ENCODE measurements at regions not wholly inside any gene's neighbourhood (a gene's known extent, or its start where the extent isn't known, plus 50 kb on each side); places are given as distances from the start of the nearest gene placed in this dataset.
"Not testable (repeated sequence)": the region's sequence is repeated elsewhere in the genome, so short reads cannot be mapped to it uniquely, and the experiment has no call there.

GRCh38 chr21:15592271-15592860 lies 137.4 kb upstream of the USP25 start:
- Mint-ChIP-seq H3K4me3 (no peak overlapping the region), H3K36me3 (no peaks in the 10 kb centered on the region), H3K4me1 (no peaks in the 10 kb centered on the region), H3K9me3 (no peaks in the 10 kb centered on the region), H3K27ac (no peak overlapping the region), H3K27me3 (no peaks in the 10 kb centered on the region)
- ATAC-seq = no peak

- Mint-ChIP-seq H3K27me3 (peaks cover 4% of the 10 kb centered on the region), H3K27ac (no peak overlapping the region), H3K9me3 (no peaks in the 10 kb centered on the region), H3K4me1 (no peaks in the 10 kb centered on the region), H3K36me3 (no peaks in the 10 kb centered on the region), H3K4me3 (no peak overlapping the region)
- no peak for ATAC-seq
These were observed 136.8 kb upstream of the USP25 start for GRCh38 chr21:15592957-15593356.

GRCh38 chr21:15601390-15601789 lies 128.4 kb upstream of the USP25 start:
- Mint-ChIP-seq H3K27ac (no peak overlapping the region), H3K4me3 (no peak overlapping the region), H3K9me3 (no peaks in the 10 kb centered on the region), H3K36me3 (no peaks in the 10 kb centered on the region), H3K27me3 (peaks cover 33% of the 10 kb centered on the region), H3K4me1 (no peaks in the 10 kb centered on the region)
- no peak for ATAC-seq

- ATAC-seq = no peak
- no peak overlapping the region for H3K27ac Mint-ChIP-seq
- H3K9me3 Mint-ChIP-seq = no peaks in the 10 kb centered on the region
- peaks cover 36% of the 10 kb centered on the region for H3K27me3 Mint-ChIP-seq
- no peaks in the 10 kb centered on the region for H3K36me3 Mint-ChIP-seq
- no peaks in the 10 kb centered on the region for H3K4me1 Mint-ChIP-seq
- no peak overlapping the region for H3K4me3 Mint-ChIP-seq
These were observed 125.4 kb upstream of the USP25 start for GRCh38 chr21:15604413-15604812.

- H3K4me1 Mint-ChIP-seq = no peaks in the 10 kb centered on the region
- no peak overlapping the region for H3K27ac Mint-ChIP-seq
- H3K4me3 Mint-ChIP-seq = no peak overlapping the region
- no peak for ATAC-seq
- no peaks in the 10 kb centered on the region for H3K36me3 Mint-ChIP-seq
- no peaks in the 10 kb centered on the region for H3K27me3 Mint-ChIP-seq
- H3K9me3 Mint-ChIP-seq = no peaks in the 10 kb centered on the region
These were observed 115.0 kb upstream of the USP25 start for GRCh38 chr21:15614766-15615165.

- ATAC-seq = no peak
- H3K27me3 Mint-ChIP-seq = no peaks in the 10 kb centered on the region
- no peak overlapping the region for H3K27ac Mint-ChIP-seq
- no peak overlapping the region for H3K4me3 Mint-ChIP-seq
- no peaks in the 10 kb centered on the region for H3K4me1 Mint-ChIP-seq
- no peaks in the 10 kb centered on the region for H3K36me3 Mint-ChIP-seq
- H3K9me3 Mint-ChIP-seq = no peaks in the 10 kb centered on the region
These were observed 112.8 kb upstream of the USP25 start for GRCh38 chr21:15616864-15617574.

- H3K27me3 Mint-ChIP-seq = peaks cover 2% of the 10 kb centered on the region
- H3K36me3 Mint-ChIP-seq = no peaks in the 10 kb centered on the region
- H3K9me3 Mint-ChIP-seq = no peaks in the 10 kb centered on the region
- ATAC-seq = no peak
- no peak overlapping the region for H3K27ac Mint-ChIP-seq
- no peak overlapping the region for H3K4me3 Mint-ChIP-seq
- no peaks in the 10 kb centered on the region for H3K4me1 Mint-ChIP-seq
These were observed 111.8 kb upstream of the USP25 start for GRCh38 chr21:15617964-15618363.

GRCh38 chr21:15620892-15621291 lies 108.9 kb upstream of the USP25 start:
- Mint-ChIP-seq H3K4me1 (no peaks in the 10 kb centered on the region), H3K9me3 (no peaks in the 10 kb centered on the region), H3K27me3 (peaks cover 9% of the 10 kb centered on the region), H3K36me3 (no peaks in the 10 kb centered on the region), H3K4me3 (no peak overlapping the region), H3K27ac (no peak overlapping the region)
- peak; percentile 43 for ATAC-seq

GRCh38 chr21:15624646-15625045 lies 105.1 kb upstream of the USP25 start:
- no peak overlapping the region for H3K4me3 Mint-ChIP-seq
- H3K4me1 Mint-ChIP-seq = no peaks in the 10 kb centered on the region
- no peaks in the 10 kb centered on the region for H3K9me3 Mint-ChIP-seq
- H3K27me3 Mint-ChIP-seq = peaks cover 9% of the 10 kb centered on the region
- ATAC-seq = no peak
- H3K27ac Mint-ChIP-seq = no peak overlapping the region
- no peaks in the 10 kb centered on the region for H3K36me3 Mint-ChIP-seq

- Mint-ChIP-seq H3K4me1 (no peaks in the 10 kb centered on the region), H3K4me3 (no peak overlapping the region), H3K36me3 (no peaks in the 10 kb centered on the region), H3K9me3 (no peaks in the 10 kb centered on the region), H3K27ac (no peak overlapping the region), H3K27me3 (peaks cover 9% of the 10 kb centered on the region)
- ATAC-seq = no peak
These were observed 104.4 kb upstream of the USP25 start for GRCh38 chr21:15625363-15625762.

GRCh38 chr21:15626031-15626430 lies 103.8 kb upstream of the USP25 start:
- H3K9me3 Mint-ChIP-seq = no peaks in the 10 kb centered on the region
- H3K27ac Mint-ChIP-seq = no peak overlapping the region
- no peak overlapping the region for H3K4me3 Mint-ChIP-seq
- no peaks in the 10 kb centered on the region for H3K36me3 Mint-ChIP-seq
- H3K27me3 Mint-ChIP-seq = peaks cover 9% of the 10 kb centered on the region
- ATAC-seq = no peak
- no peaks in the 10 kb centered on the region for H3K4me1 Mint-ChIP-seq

- H3K9me3 Mint-ChIP-seq = no peaks in the 10 kb centered on the region
- no peaks in the 10 kb centered on the region for H3K4me1 Mint-ChIP-seq
- H3K36me3 Mint-ChIP-seq = no peaks in the 10 kb centered on the region
- peaks cover 9% of the 10 kb centered on the region for H3K27me3 Mint-ChIP-seq
- no peak overlapping the region for H3K4me3 Mint-ChIP-seq
- H3K27ac Mint-ChIP-seq = no peak overlapping the region
- no peak for ATAC-seq
These were observed 102.8 kb upstream of the USP25 start for GRCh38 chr21:15627011-15627410.

GRCh38 chr21:15627823-15628222 lies 102.0 kb upstream of the USP25 start:
- peaks cover 8% of the 10 kb centered on the region for H3K27me3 Mint-ChIP-seq

GRCh38 chr21:15631342-15631741 lies 98.4 kb upstream of the USP25 start:
- no peaks in the 10 kb centered on the region for H3K9me3 Mint-ChIP-seq
- no peaks in the 10 kb centered on the region for H3K27me3 Mint-ChIP-seq
- H3K4me3 Mint-ChIP-seq = no peak overlapping the region
- H3K36me3 Mint-ChIP-seq = no peaks in the 10 kb centered on the region
- no peak overlapping the region for H3K27ac Mint-ChIP-seq
- no peak for ATAC-seq
- no peaks in the 10 kb centered on the region for H3K4me1 Mint-ChIP-seq

More at GRCh38 chr21:15627823-15628222, 102.0 kb upstream of the USP25 start:
- Mint-ChIP-seq H3K4me1 (no peaks in the 10 kb centered on the region), H3K36me3 (no peaks in the 10 kb centered on the region), H3K27ac (no peak overlapping the region), H3K9me3 (no peaks in the 10 kb centered on the region), H3K4me3 (no peak overlapping the region)
- ATAC-seq = no peak

GRCh38 chr21:15634541-15634940 lies 95.2 kb upstream of the USP25 start:
- not testable (repeated sequence) for H3K4me3 Mint-ChIP-seq, H3K27ac Mint-ChIP-seq, H3K27me3 Mint-ChIP-seq, H3K9me3 Mint-ChIP-seq, H3K36me3 Mint-ChIP-seq, ATAC-seq, H3K4me1 Mint-ChIP-seq

GRCh38 chr21:15638856-15639549 lies 90.8 kb upstream of the USP25 start:
- Mint-ChIP-seq H3K36me3 (no peaks in the 10 kb centered on the region), H3K27ac (no peak overlapping the region), H3K9me3 (no peaks in the 10 kb centered on the region), H3K4me3 (no peak overlapping the region), H3K27me3 (no peaks in the 10 kb centered on the region), H3K4me1 (no peaks in the 10 kb centered on the region)
- ATAC-seq = no peak
